Calu3 (cell line): ENCODE measurements at regions not wholly inside any gene's neighbourhood (a gene's known extent, or its start where the extent isn't known, plus 50 kb on each side); places are given as distances from the start of the nearest gene placed in this dataset.

Experiments
- BruUV-seq: library from RNA; stranded (reverse); fragments of 400-500 nt; replicated peaks from 2 replicates; lab custom pipeline; 2021; lab: Mats Ljungman, UMichigan
- CTCF ChIA-PET: fragments of 300-600 bp; sonication (Branson Sonifier 250); formaldehyde crosslinking; loops from one replicate; lab custom pipeline; 2022; ENCODE audit warnings: antibody characterized with exemption; lab: Charles Lee
- DNase-seq: peaks from one replicate; pipeline ENCODE4 v3.0.0; 2022
- H3K27ac Mint-ChIP-seq: one replicate; pipeline ENCODE4 v1.8.0; 2022; ENCODE audit warnings: mixed read lengths; ENCODE audit not compliant: unreplicated experiment
- H3K27me3 Mint-ChIP-seq: one replicate; pipeline ENCODE4 v1.8.0; 2022; ENCODE audit warnings: mixed read lengths; ENCODE audit not compliant: unreplicated experiment
- H3K36me3 Mint-ChIP-seq: one replicate; pipeline ENCODE4 v1.8.0; 2022; ENCODE audit warnings: mild to moderate bottlenecking, moderate library complexity, mixed read lengths; ENCODE audit not compliant: insufficient read depth, unreplicated experiment
- H3K4me1 Mint-ChIP-seq: one replicate; pipeline ENCODE4 v1.8.0; 2022; ENCODE audit warnings: mild to moderate bottlenecking, low read depth, mixed read lengths; ENCODE audit not compliant: unreplicated experiment
- H3K4me3 Mint-ChIP-seq: one replicate; pipeline ENCODE4 v1.8.0; 2022; ENCODE audit warnings: mild to moderate bottlenecking, low read depth, moderate library complexity, mixed read lengths; ENCODE audit not compliant: unreplicated experiment
- H3K9me3 Mint-ChIP-seq: one replicate; pipeline ENCODE4 v1.8.0; 2022; ENCODE audit warnings: low read depth, mixed read lengths; ENCODE audit not compliant: unreplicated experiment
- intact Hi-C: fragments of 100-400 bp; cut with micrococcal nuclease; formaldehyde crosslinking; loops from one replicate; pipeline ENCODE4 v1.10.0; 2022; ENCODE audit not compliant: unreplicated experiment
- TF ChIP-seq, protein P1 (sequence below): fragments of 200-600 bp; IDR thresholded peaks from one replicate; pipeline ENCODE4 v1.8.0; 2022; ENCODE audit warnings: antibody characterized with exemption; ENCODE audit not compliant: unreplicated experiment

DNA sequence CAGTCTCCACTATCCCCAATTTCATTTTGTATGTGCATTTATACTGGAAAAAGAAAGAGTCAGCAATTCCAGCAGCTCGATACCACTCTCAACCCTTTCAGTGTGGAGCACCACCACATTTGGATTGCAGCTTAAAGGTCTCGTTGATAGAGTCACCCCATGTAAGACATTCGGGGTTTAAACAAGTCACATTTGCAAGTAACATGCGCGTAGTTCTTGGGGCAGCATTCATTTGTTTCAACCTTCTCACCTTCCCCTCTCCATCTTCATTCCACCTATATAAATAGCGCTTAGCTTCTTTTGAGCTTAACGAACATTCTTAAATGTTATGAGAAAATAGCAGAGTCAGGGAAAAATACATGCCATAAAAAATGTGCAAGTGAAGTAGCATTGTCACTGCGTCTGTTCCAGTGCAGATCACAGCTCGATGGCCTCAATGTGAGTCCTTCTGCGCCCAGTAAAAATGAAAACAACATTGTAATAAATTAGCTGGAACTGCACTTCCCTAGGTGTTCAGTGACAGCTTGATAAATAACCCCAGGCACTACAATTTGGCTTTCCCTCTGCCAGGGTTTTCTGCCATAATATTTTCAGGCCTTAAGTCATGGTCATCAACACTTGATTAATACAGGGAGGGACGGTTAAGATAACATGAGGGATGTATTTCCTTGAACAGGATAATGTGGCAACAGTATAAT lies 737.8 kb upstream of the NRSN1 start:
- no TSS peak for BruUV-seq
- Mint-ChIP-seq H3K9me3 (peaks cover 9% of the 10 kb centered on the region), H3K4me1 (no peaks in the 10 kb centered on the region), H3K4me3 (no peak overlapping the region), H3K27ac (no peak overlapping the region), H3K27me3 (no peaks in the 10 kb centered on the region), H3K36me3 (no peaks in the 10 kb centered on the region)
- intact Hi-C loops, result no loop called here
- CTCF ChIA-PET, result interaction anchor here (0.6 kb wide), 2 partner anchors 23 to 1783 kb away, joined by 4 to 5 read pairs; no protein-coding TSS in a partner anchor
- TF ChIP-seq, protein P1, sequence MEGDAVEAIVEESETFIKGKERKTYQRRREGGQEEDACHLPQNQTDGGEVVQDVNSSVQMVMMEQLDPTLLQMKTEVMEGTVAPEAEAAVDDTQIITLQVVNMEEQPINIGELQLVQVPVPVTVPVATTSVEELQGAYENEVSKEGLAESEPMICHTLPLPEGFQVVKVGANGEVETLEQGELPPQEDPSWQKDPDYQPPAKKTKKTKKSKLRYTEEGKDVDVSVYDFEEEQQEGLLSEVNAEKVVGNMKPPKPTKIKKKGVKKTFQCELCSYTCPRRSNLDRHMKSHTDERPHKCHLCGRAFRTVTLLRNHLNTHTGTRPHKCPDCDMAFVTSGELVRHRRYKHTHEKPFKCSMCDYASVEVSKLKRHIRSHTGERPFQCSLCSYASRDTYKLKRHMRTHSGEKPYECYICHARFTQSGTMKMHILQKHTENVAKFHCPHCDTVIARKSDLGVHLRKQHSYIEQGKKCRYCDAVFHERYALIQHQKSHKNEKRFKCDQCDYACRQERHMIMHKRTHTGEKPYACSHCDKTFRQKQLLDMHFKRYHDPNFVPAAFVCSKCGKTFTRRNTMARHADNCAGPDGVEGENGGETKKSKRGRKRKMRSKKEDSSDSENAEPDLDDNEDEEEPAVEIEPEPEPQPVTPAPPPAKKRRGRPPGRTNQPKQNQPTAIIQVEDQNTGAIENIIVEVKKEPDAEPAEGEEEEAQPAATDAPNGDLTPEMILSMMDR, result no peak
- no peak for DNase-seq

DNA sequence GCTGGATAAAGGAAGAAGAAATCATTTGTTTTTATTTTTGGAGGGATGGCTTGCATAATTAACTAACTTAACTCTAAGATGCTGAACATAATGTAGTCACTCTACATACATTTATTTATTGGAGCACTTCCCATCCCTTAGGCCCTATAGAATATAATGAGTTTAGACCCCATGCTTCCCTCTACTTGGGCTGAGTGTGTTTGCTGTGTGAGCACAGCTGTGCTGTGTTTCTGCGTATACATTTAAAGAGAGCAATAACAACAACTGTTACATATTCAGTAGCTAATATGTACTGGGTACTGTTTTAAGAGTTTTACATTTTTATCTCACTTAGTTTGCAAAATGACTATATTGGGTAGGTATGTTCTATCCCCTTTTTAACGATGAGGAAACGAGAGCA lies 736.6 kb upstream of the NRSN1 start:
- BruUV-seq, result no TSS peak
- H3K9me3 Mint-ChIP-seq, result peaks cover 9% of the 10 kb centered on the region
- TF ChIP-seq, protein P1, result no peak
- no peak overlapping the region for H3K4me3 Mint-ChIP-seq
- no peaks in the 10 kb centered on the region for H3K27me3 Mint-ChIP-seq
- H3K36me3 Mint-ChIP-seq, result no peaks in the 10 kb centered on the region
- intact Hi-C loops, result no loop called here
- H3K4me1 Mint-ChIP-seq, result no peaks in the 10 kb centered on the region
- no peak overlapping the region for H3K27ac Mint-ChIP-seq
- DNase-seq, result no peak
- CTCF ChIA-PET, result no interaction called here

DNA sequence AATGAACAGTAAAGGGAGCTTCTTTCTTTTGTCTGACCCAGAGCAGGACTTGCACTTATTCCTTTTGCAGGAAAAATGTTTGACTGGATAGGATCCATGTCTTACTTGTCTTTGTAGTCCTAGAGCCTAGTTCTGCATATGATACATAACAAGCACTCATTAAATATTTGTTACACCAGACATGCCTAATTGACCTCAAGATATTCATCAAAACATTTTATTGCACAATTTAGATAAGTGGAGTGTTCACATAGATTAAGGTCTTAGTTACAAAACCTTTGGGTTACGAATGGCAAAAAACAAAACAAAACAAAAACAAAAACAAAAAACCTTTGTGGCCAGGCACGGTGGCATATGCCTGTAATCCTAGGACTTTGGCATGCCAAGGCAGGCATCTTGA lies 735.8 kb upstream of the NRSN1 start:
- TF ChIP-seq, protein P1, result no peak
- no TSS peak for BruUV-seq
- DNase-seq, result no peak
- intact Hi-C loops, result no loop called here
- CTCF ChIA-PET, result no interaction called here
- no peak overlapping the region for H3K4me3 Mint-ChIP-seq
- no peak overlapping the region for H3K27ac Mint-ChIP-seq
- no peaks in the 10 kb centered on the region for H3K27me3 Mint-ChIP-seq
- H3K36me3 Mint-ChIP-seq, result no peaks in the 10 kb centered on the region
- no peaks in the 10 kb centered on the region for H3K4me1 Mint-ChIP-seq
- H3K9me3 Mint-ChIP-seq, result peaks cover 9% of the 10 kb centered on the region

DNA sequence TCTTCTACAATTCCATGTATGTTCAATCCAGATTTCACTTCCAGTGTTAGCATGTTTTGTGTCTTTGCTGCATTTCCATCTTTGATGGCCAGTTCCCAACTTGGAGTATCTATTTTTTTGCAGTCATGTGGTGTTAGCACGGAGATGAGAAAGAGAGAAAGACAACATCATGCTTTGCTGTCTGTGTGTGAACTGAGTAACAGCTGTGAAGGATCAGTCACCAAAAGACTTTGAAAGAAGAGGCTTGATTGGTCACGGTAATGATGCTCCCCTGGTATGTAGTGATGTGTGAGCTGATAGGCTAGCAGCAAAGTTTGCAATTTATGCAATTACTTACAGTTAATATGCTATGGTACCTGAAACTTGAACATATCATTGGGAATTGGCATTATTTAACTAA lies 731.3 kb upstream of the NRSN1 start:
- Mint-ChIP-seq H3K4me1 (no peaks in the 10 kb centered on the region), H3K27ac (no peak overlapping the region), H3K36me3 (no peaks in the 10 kb centered on the region), H3K27me3 (no peaks in the 10 kb centered on the region), H3K9me3 (peaks cover 6% of the 10 kb centered on the region), H3K4me3 (no peak overlapping the region)
- no peak for DNase-seq
- CTCF ChIA-PET, result no interaction called here
- intact Hi-C loops, result no loop called here
- BruUV-seq, result no TSS peak
- TF ChIP-seq, protein P1, result no peak
